Left ventricle myocardium inferior (tissue), 1 donor: ENCODE measurements at regions not wholly inside any gene's neighbourhood (a gene's known extent, or its start where the extent isn't known, plus 50 kb on each side); places are given as distances from the start of the nearest gene placed in this dataset.

Experiments used
- DNase-seq: peaks from one replicate; pipeline ENCODE4 v3.0.0-alpha.2; 2020
- H3K27ac ChIP-seq: fragments of 200-600 bp; replicated peaks from 2 replicates; pipeline ENCODE4 v1.8.0; 2021
- H3K27me3 ChIP-seq: fragments of 200-600 bp; 2 replicates; pipeline ENCODE4 v1.8.0; 2021; ENCODE audit warnings: low read depth
- H3K36me3 ChIP-seq: fragments of 200-600 bp; 2 replicates; pipeline ENCODE4 v1.8.0; 2021
- H3K4me1 ChIP-seq: fragments of 200-600 bp; 2 replicates; pipeline ENCODE4 v1.8.0; 2021
- H3K4me3 ChIP-seq: fragments of 200-600 bp; 2 replicates; pipeline ENCODE4 v1.8.0; 2021; ENCODE audit warnings: mild to moderate bottlenecking, moderate library complexity
- H3K9me3 ChIP-seq: fragments of 200-600 bp; replicated peaks from 2 replicates; pipeline ENCODE4 v1.8.0; 2021
- CTCF ChIP-seq: fragments of 200-600 bp; IDR thresholded peaks from 2 replicates; pipeline ENCODE4 v1.8.0; 2021; ENCODE audit warnings: antibody characterized with exemption, mild to moderate bottlenecking, borderline replicate concordance
- intact Hi-C: fragments of 100-400 bp; cut with micrococcal nuclease; formaldehyde crosslinking; loops from one replicate; pipeline ENCODE4 v1.11.0; 2022
- donor health status: DM: no; HTN: yes; CAD: no; lungs with severe emphysema.

- intact Hi-C loops, result no loop called here
- no peak for DNase-seq
- Histone ChIP-seq H3K27ac (no peak overlapping the region), H3K36me3 (no peaks in the 10 kb centered on the region), H3K27me3 (no peaks in the 10 kb centered on the region), H3K4me1 (no peaks in the 10 kb centered on the region), H3K9me3 (peaks cover 6% of the 10 kb centered on the region), H3K4me3 (no peak overlapping the region)
- no peak for TF ChIP-seq CTCF
Measured at GRCh38 chr6:119591235-119591634, 241.7 kb upstream of the MAN1A1 start.

GRCh38 chr6:119590066-119590465, 240.5 kb upstream of the MAN1A1 start:
- intact Hi-C loops, result no loop called here
- no peak for TF ChIP-seq CTCF
- Histone ChIP-seq H3K27me3 (no peaks in the 10 kb centered on the region), H3K4me3 (no peak overlapping the region), H3K27ac (no peak overlapping the region), H3K9me3 (no peaks in the 10 kb centered on the region), H3K4me1 (no peaks in the 10 kb centered on the region), H3K36me3 (no peaks in the 10 kb centered on the region)
- no peak for DNase-seq

GRCh38 chr6:119587537-119587936, 238.0 kb upstream of the MAN1A1 start:
- TF ChIP-seq CTCF, result no peak
- no peak overlapping the region for H3K4me3 ChIP-seq
- no peak for DNase-seq
- intact Hi-C loops, result no loop called here
- no peaks in the 10 kb centered on the region for H3K9me3 ChIP-seq
- H3K27ac ChIP-seq, result no peak overlapping the region
- no peaks in the 10 kb centered on the region for H3K4me1 ChIP-seq
- no peaks in the 10 kb centered on the region for H3K27me3 ChIP-seq
- H3K36me3 ChIP-seq, result no peaks in the 10 kb centered on the region

GRCh38 chr6:119586250-119586882, 236.8 kb upstream of the MAN1A1 start:
- TF ChIP-seq CTCF, result no peak
- H3K4me3 ChIP-seq, result no peak overlapping the region
- no peaks in the 10 kb centered on the region for H3K4me1 ChIP-seq
- no peaks in the 10 kb centered on the region for H3K9me3 ChIP-seq
- intact Hi-C loops, result no loop called here
- H3K27ac ChIP-seq, result no peak overlapping the region
- no peak for DNase-seq
- H3K36me3 ChIP-seq, result no peaks in the 10 kb centered on the region
- H3K27me3 ChIP-seq, result no peaks in the 10 kb centered on the region

- Histone ChIP-seq H3K9me3 (peaks cover 11% of the 10 kb centered on the region), H3K4me1 (no peaks in the 10 kb centered on the region), H3K27ac (no peak overlapping the region), H3K4me3 (no peak overlapping the region), H3K27me3 (no peaks in the 10 kb centered on the region), H3K36me3 (no peaks in the 10 kb centered on the region)
- TF ChIP-seq CTCF, result no peak
- intact Hi-C loops, result no loop called here
- no peak for DNase-seq
Measured at GRCh38 chr6:119584088-119584487, 234.5 kb upstream of the MAN1A1 start.

GRCh38 chr6:119581220-119581619, 231.7 kb upstream of the MAN1A1 start:
- Histone ChIP-seq H3K36me3 (no peaks in the 10 kb centered on the region), H3K27ac (no peak overlapping the region), H3K9me3 (peaks cover 36% of the 10 kb centered on the region), H3K4me1 (no peaks in the 10 kb centered on the region), H3K27me3 (no peaks in the 10 kb centered on the region), H3K4me3 (no peak overlapping the region)
- intact Hi-C loops, result no loop called here
- no peak for TF ChIP-seq CTCF
- DNase-seq, result no peak
